ENCODE measurements at regions not wholly inside any gene's neighbourhood (a gene's known extent, or its start where the extent isn't known, plus 50 kb on each side); places are given as distances from the start of the nearest gene placed in this dataset.
"Not testable (repeated sequence)": the region's sequence is repeated elsewhere in the genome, so short reads cannot be mapped to it uniquely, and the experiment has no call there.

- H3K4me3 ChIP-seq; H3K9me3 ChIP-seq; H3K36me3 ChIP-seq (replicated peaks); in situ Hi-C loops (cut with MboI; ENCODE audit: low sequenced_read_pairs); DNase-seq (ENCODE audit: low spot score in 2 of 2); H3K4me1 ChIP-seq; H3K27me3 ChIP-seq (ENCODE audit: low read depth): not testable (repeated sequence)
Observed at GRCh38 chr2:91522877-91523276, 2831.4 kb downstream of the RPIA start.

- H3K9me3 ChIP-seq; in situ Hi-C loops (cut with MboI; ENCODE audit: low sequenced_read_pairs); H3K4me1 ChIP-seq; H3K27me3 ChIP-seq (ENCODE audit: low read depth); DNase-seq (ENCODE audit: low spot score in 2 of 2); H3K4me3 ChIP-seq; H3K36me3 ChIP-seq (replicated peaks): not testable (repeated sequence)
Observed at GRCh38 chr2:91523751-91524150, 2832.3 kb downstream of the RPIA start.

- H3K27me3 ChIP-seq (ENCODE audit: low read depth); DNase-seq (ENCODE audit: low spot score in 2 of 2); H3K4me1 ChIP-seq; H3K9me3 ChIP-seq; H3K36me3 ChIP-seq (replicated peaks); in situ Hi-C loops (cut with MboI; ENCODE audit: low sequenced_read_pairs); H3K4me3 ChIP-seq: not testable (repeated sequence)
Observed at GRCh38 chr2:91525587-91525986, 2834.1 kb downstream of the RPIA start.

- H3K36me3 ChIP-seq (replicated peaks); H3K4me1 ChIP-seq; H3K4me3 ChIP-seq; in situ Hi-C loops (cut with MboI; ENCODE audit: low sequenced_read_pairs); H3K27me3 ChIP-seq (ENCODE audit: low read depth); H3K9me3 ChIP-seq; DNase-seq (ENCODE audit: low spot score in 2 of 2): not testable (repeated sequence)
Observed at GRCh38 chr2:91526083-91526482, 2834.6 kb downstream of the RPIA start.

- in situ Hi-C loops (cut with MboI; ENCODE audit: low sequenced_read_pairs); H3K4me1 ChIP-seq; DNase-seq (ENCODE audit: low spot score in 2 of 2); H3K27me3 ChIP-seq (ENCODE audit: low read depth); H3K36me3 ChIP-seq (replicated peaks); H3K9me3 ChIP-seq; H3K4me3 ChIP-seq: not testable (repeated sequence)
Observed at GRCh38 chr2:91527056-91527455, 2835.6 kb downstream of the RPIA start.

- H3K4me1 ChIP-seq; H3K27me3 ChIP-seq (ENCODE audit: low read depth); H3K9me3 ChIP-seq; in situ Hi-C loops (cut with MboI; ENCODE audit: low sequenced_read_pairs); H3K36me3 ChIP-seq (replicated peaks); DNase-seq (ENCODE audit: low spot score in 2 of 2); H3K4me3 ChIP-seq: not testable (repeated sequence)
Observed at GRCh38 chr2:91527491-91528031, 2836.1 kb downstream of the RPIA start.

GRCh38 chr2:91528361-91528760 lies 2836.9 kb downstream of the RPIA start:
- H3K4me3 ChIP-seq; H3K27me3 ChIP-seq (ENCODE audit: low read depth); H3K4me1 ChIP-seq; DNase-seq (ENCODE audit: low spot score in 2 of 2); H3K9me3 ChIP-seq; in situ Hi-C loops (cut with MboI; ENCODE audit: low sequenced_read_pairs); H3K36me3 ChIP-seq (replicated peaks): not testable (repeated sequence)

- H3K9me3 ChIP-seq; H3K36me3 ChIP-seq (replicated peaks); in situ Hi-C loops (cut with MboI; ENCODE audit: low sequenced_read_pairs); H3K4me3 ChIP-seq; H3K4me1 ChIP-seq; H3K27me3 ChIP-seq (ENCODE audit: low read depth); DNase-seq (ENCODE audit: low spot score in 2 of 2): not testable (repeated sequence)
Observed at GRCh38 chr2:91536109-91536508, 2844.6 kb downstream of the RPIA start.

- not testable (repeated sequence) for DNase-seq (ENCODE audit: low spot score in 2 of 2)
Observed at GRCh38 chr2:91536549-91537263, 2845.2 kb downstream of the RPIA start.

GRCh38 chr2:91549316-91549715 lies 2857.8 kb downstream of the RPIA start:
- H3K4me3 ChIP-seq; H3K9me3 ChIP-seq; in situ Hi-C loops (cut with MboI; ENCODE audit: low sequenced_read_pairs); H3K4me1 ChIP-seq; H3K27me3 ChIP-seq (ENCODE audit: low read depth); DNase-seq (ENCODE audit: low spot score in 2 of 2); H3K36me3 ChIP-seq (replicated peaks): not testable (repeated sequence)

More at GRCh38 chr2:91536549-91537263, 2845.2 kb downstream of the RPIA start:
- in situ Hi-C loops (cut with MboI; ENCODE audit: low sequenced_read_pairs); H3K4me1 ChIP-seq; H3K4me3 ChIP-seq; H3K27me3 ChIP-seq (ENCODE audit: low read depth); H3K36me3 ChIP-seq (replicated peaks); H3K9me3 ChIP-seq: not testable (repeated sequence)

- H3K27me3 ChIP-seq (ENCODE audit: low read depth); DNase-seq (ENCODE audit: low spot score in 2 of 2); H3K4me3 ChIP-seq; H3K9me3 ChIP-seq; H3K36me3 ChIP-seq (replicated peaks); in situ Hi-C loops (cut with MboI; ENCODE audit: low sequenced_read_pairs); H3K4me1 ChIP-seq: not testable (repeated sequence)
Observed at GRCh38 chr2:91558234-91558633, 2866.8 kb downstream of the RPIA start.

- H3K4me1 ChIP-seq; in situ Hi-C loops (cut with MboI; ENCODE audit: low sequenced_read_pairs); H3K4me3 ChIP-seq; DNase-seq (ENCODE audit: low spot score in 2 of 2); H3K9me3 ChIP-seq; H3K27me3 ChIP-seq (ENCODE audit: low read depth); H3K36me3 ChIP-seq (replicated peaks): not testable (repeated sequence)
Observed at GRCh38 chr2:91559269-91559668, 2867.8 kb downstream of the RPIA start.

- in situ Hi-C loops (cut with MboI; ENCODE audit: low sequenced_read_pairs); DNase-seq (ENCODE audit: low spot score in 2 of 2); H3K27me3 ChIP-seq (ENCODE audit: low read depth); H3K4me3 ChIP-seq; H3K4me1 ChIP-seq; H3K9me3 ChIP-seq; H3K36me3 ChIP-seq (replicated peaks): not testable (repeated sequence)
Observed at GRCh38 chr2:91559886-91560614, 2868.6 kb downstream of the RPIA start.

GRCh38 chr2:91562184-91562583 lies 2870.7 kb downstream of the RPIA start:
- H3K4me1 ChIP-seq; H3K36me3 ChIP-seq (replicated peaks); in situ Hi-C loops (cut with MboI; ENCODE audit: low sequenced_read_pairs); H3K4me3 ChIP-seq; H3K27me3 ChIP-seq (ENCODE audit: low read depth); DNase-seq (ENCODE audit: low spot score in 2 of 2); H3K9me3 ChIP-seq: not testable (repeated sequence)

Measured in HAP-1 (cell line).